ENCODE measurements at regions not wholly inside any gene's neighbourhood (a gene's known extent, or its start where the extent isn't known, plus 50 kb on each side); places are given as distances from the start of the nearest gene placed in this dataset.

DNA sequence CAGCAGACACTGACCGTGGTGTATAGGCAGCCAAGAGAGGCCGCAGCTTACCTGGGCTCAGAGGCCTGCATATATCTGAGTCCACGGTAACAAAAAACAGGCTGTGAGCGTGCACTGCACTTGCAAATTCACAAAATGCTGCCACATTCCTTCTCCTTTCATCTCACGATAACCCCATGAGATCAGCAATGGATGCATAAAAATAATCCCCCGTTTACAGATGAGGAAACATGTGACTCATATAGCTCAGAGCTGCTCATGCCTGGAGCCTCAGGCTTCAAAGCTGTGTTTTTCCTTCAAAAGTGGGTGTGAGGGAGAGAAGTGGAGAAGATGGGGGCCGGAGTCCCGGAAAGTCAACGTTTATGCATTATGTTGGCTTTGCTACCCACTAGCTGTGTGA is 118.3 kb upstream of the FOXF1 start:
- 56% methylated on average over 8 of the region's 9 CpGs for WGBS (ENCODE audit: insufficient coverage, low coverage, low lambda C conversion rate, missing lambda C conversion rate)
- no peak for ATAC-seq

DNA sequence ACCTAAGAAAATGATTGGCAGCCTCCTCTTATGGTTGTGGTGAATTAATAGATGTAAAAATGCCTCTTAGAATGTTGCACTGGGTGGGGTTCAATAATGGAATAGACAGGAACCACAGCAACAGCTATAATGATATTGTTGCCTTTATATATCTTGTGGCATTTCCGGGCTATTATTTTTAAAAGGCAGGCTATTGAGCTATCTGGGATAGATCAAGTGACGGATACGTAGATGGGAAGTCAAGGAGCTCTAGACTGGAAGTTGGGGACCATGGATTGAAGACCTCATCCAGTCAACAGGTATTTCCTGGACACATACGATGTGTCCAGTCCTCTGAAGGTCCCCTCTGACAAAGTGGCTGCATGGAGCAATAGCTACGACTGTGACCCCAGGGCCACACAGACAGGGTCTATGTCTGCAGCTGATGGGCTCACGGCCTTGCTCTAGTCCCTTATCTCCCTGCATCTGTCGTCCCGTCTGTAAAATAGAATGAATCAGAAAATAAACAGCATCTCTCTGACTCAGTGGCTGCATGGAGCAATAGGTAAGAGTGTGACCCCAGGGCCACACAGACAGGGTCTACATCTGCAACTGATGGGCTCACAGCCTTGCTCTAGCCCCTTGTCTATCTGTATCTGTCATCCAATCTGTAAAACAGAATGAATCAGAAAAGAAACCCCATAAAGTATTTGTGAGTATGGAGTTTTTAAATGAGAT is 117.7 kb upstream of the FOXF1 start:
- H3K4me3 ChIP-seq: no peak overlapping the region
- intact Hi-C loops (cut with DNase I): no loop called here
- ATAC-seq: no peak

More for the DNA sequence above, 118.3 kb upstream of the FOXF1 start:
- Histone ChIP-seq H3K4me3 (no peak overlapping the region), H3K36me3 (no peaks in the 10 kb centered on the region), H3K9me3 (no peaks in the 10 kb centered on the region), H3K4me1 (no peaks in the 10 kb centered on the region), H3K27me3 (no peaks in the 10 kb centered on the region), H3K27ac (no peak overlapping the region)
- no peak for TF ChIP-seq POLR2A (IDR thresholded peaks at IDR 0.05)
- TF ChIP-seq, protein P1, sequence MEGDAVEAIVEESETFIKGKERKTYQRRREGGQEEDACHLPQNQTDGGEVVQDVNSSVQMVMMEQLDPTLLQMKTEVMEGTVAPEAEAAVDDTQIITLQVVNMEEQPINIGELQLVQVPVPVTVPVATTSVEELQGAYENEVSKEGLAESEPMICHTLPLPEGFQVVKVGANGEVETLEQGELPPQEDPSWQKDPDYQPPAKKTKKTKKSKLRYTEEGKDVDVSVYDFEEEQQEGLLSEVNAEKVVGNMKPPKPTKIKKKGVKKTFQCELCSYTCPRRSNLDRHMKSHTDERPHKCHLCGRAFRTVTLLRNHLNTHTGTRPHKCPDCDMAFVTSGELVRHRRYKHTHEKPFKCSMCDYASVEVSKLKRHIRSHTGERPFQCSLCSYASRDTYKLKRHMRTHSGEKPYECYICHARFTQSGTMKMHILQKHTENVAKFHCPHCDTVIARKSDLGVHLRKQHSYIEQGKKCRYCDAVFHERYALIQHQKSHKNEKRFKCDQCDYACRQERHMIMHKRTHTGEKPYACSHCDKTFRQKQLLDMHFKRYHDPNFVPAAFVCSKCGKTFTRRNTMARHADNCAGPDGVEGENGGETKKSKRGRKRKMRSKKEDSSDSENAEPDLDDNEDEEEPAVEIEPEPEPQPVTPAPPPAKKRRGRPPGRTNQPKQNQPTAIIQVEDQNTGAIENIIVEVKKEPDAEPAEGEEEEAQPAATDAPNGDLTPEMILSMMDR (IDR thresholded peaks at IDR 0.05): no peak
- intact Hi-C loops (cut with DNase I): no loop called here
- DNase-seq: no peak

DNA sequence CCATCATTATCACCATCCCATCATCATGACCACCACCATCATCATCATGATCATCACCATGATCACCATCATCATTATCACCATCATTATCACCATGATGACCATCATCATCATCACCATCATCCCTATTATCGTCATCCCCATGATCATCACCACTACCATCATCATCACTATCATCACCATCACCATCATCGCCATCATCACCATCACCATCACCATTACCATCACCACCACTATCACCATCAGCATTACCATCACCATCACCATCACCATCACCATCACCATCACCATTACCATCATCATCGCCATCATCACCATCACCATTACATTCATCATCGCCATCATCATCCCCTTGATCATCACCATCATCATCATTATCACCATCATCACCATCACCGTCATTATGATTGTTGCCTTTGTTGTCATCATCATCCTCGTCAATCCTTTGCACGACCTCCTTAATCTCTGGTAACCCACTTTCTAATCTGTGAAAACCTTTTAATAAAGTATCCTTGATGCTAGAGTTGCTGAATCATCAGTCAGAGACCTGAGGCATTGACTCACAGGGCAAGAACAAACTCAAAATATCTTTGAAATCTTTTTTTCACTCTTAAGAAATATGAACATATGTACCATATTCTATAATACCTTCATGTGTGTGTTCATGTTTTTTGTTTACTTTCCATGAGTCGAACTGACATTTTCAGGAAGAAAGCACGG is 116.3 kb upstream of the FOXF1 start:
- H3K9me3 ChIP-seq: no peaks in the 10 kb centered on the region
- H3K4me1 ChIP-seq: no peaks in the 10 kb centered on the region
- 69% methylated on average over 9 of the region's 9 CpGs for WGBS (ENCODE audit: insufficient coverage, low coverage, low lambda C conversion rate, missing lambda C conversion rate)
- DNase-seq: no peak
- TF ChIP-seq POLR2A (IDR thresholded peaks at IDR 0.05): no peak
- TF ChIP-seq, protein P1 (IDR thresholded peaks at IDR 0.05): no peak
- no peaks in the 10 kb centered on the region for H3K27me3 ChIP-seq
- ATAC-seq: no peak
- intact Hi-C loops (cut with DNase I): no loop called here
- no peak overlapping the region for H3K27ac ChIP-seq
- no peaks in the 10 kb centered on the region for H3K36me3 ChIP-seq
- H3K4me3 ChIP-seq: no peak overlapping the region

More for the DNA sequence above, 117.7 kb upstream of the FOXF1 start:
- H3K9me3 ChIP-seq: no peaks in the 10 kb centered on the region
- no peaks in the 10 kb centered on the region for H3K36me3 ChIP-seq
- no peaks in the 10 kb centered on the region for H3K27me3 ChIP-seq
- DNase-seq: no peak
- WGBS (ENCODE audit: insufficient coverage, low coverage, low lambda C conversion rate, missing lambda C conversion rate): 33% methylated on average over 8 of the region's 8 CpGs
- no peak for TF ChIP-seq POLR2A (IDR thresholded peaks at IDR 0.05)
- TF ChIP-seq, protein P1 (IDR thresholded peaks at IDR 0.05): no peak
- H3K4me1 ChIP-seq: no peaks in the 10 kb centered on the region
- no peak overlapping the region for H3K27ac ChIP-seq

DNA sequence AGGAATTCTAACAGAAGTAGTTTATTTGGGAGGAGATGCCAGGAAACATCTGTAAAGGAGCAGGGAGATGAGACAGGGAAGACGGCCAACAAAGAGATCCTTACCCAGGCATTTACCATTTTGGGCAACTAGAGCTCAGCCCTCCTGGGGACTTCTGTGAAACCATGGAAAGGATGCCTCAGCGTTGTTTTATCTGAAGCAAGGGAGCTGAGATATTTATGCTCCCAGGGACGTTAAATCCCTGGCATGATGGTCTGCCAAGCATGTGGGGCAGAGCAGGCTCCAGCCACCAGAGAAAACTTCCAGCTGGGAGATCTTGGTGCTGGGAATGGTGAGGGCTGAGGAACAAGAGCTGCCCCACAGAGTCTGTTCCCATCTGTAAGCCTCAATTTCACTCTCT is 114.8 kb upstream of the FOXF1 start:
- no peaks in the 10 kb centered on the region for H3K9me3 ChIP-seq

More for the DNA sequence above, 114.8 kb upstream of the FOXF1 start:
- 40% methylated on average over 3 of the region's 3 CpGs for WGBS (ENCODE audit: insufficient coverage, low coverage, low lambda C conversion rate, missing lambda C conversion rate)
- Histone ChIP-seq H3K36me3 (no peaks in the 10 kb centered on the region), H3K4me3 (no peak overlapping the region), H3K27ac (no peak overlapping the region), H3K27me3 (no peaks in the 10 kb centered on the region), H3K4me1 (no peaks in the 10 kb centered on the region)
- ATAC-seq (no peak), DNase-seq (no peak)
- intact Hi-C loops (cut with DNase I): no loop called here
- no peak for TF ChIP-seq POLR2A (IDR thresholded peaks at IDR 0.05)
- TF ChIP-seq, protein P1 (IDR thresholded peaks at IDR 0.05): no peak
